ENCODE measurements at regions not wholly inside any gene's neighbourhood (a gene's known extent, or its start where the extent isn't known, plus 50 kb on each side); places are given as distances from the start of the nearest gene placed in this dataset.

- Histone ChIP-seq H3K27ac (no peak overlapping the region), H3K27me3 (no peaks in the 10 kb centered on the region), H3K9me3 (no peaks in the 10 kb centered on the region), H3K9ac (ENCODE audit: low read depth in 2 of 2, low read length in 2 of 2) (no peak overlapping the region), H3K36me3 (no peaks in the 10 kb centered on the region), H3K4me1 (no peaks in the 10 kb centered on the region), H3K4me3 (no peak overlapping the region)
- TF ChIP-seq, protein P1, sequence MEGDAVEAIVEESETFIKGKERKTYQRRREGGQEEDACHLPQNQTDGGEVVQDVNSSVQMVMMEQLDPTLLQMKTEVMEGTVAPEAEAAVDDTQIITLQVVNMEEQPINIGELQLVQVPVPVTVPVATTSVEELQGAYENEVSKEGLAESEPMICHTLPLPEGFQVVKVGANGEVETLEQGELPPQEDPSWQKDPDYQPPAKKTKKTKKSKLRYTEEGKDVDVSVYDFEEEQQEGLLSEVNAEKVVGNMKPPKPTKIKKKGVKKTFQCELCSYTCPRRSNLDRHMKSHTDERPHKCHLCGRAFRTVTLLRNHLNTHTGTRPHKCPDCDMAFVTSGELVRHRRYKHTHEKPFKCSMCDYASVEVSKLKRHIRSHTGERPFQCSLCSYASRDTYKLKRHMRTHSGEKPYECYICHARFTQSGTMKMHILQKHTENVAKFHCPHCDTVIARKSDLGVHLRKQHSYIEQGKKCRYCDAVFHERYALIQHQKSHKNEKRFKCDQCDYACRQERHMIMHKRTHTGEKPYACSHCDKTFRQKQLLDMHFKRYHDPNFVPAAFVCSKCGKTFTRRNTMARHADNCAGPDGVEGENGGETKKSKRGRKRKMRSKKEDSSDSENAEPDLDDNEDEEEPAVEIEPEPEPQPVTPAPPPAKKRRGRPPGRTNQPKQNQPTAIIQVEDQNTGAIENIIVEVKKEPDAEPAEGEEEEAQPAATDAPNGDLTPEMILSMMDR (IDR thresholded peaks at IDR 0.05), result no peak
- intact Hi-C loops (cut with DNase I), result no loop called here
- DNase-seq, result no peak
Measured at GRCh38 chr14:98114946-98115345, 1157.1 kb downstream of the BCL11B start.

GRCh38 chr14:98118749-98119148, 1153.2 kb downstream of the BCL11B start:
- intact Hi-C loops (cut with DNase I), result no loop called here
- DNase-seq, result no peak
- no peaks in the 10 kb centered on the region for H3K4me1 ChIP-seq

GRCh38 chr14:98119739-98120138, 1152.3 kb downstream of the BCL11B start:
- Histone ChIP-seq H3K4me1 (no peaks in the 10 kb centered on the region), H3K9me3 (no peaks in the 10 kb centered on the region), H3K36me3 (no peaks in the 10 kb centered on the region), H3K27me3 (no peaks in the 10 kb centered on the region), H3K9ac (ENCODE audit: low read depth in 2 of 2, low read length in 2 of 2) (no peak overlapping the region), H3K27ac (no peak overlapping the region), H3K4me3 (no peak overlapping the region)
- DNase-seq, result no peak
- intact Hi-C loops (cut with DNase I), result no loop called here
- TF ChIP-seq, protein P1 (IDR thresholded peaks at IDR 0.05), result no peak

More at GRCh38 chr14:98118749-98119148, 1153.2 kb downstream of the BCL11B start:
- Histone ChIP-seq H3K36me3 (no peaks in the 10 kb centered on the region), H3K4me3 (no peak overlapping the region), H3K9me3 (no peaks in the 10 kb centered on the region), H3K27me3 (no peaks in the 10 kb centered on the region), H3K9ac (ENCODE audit: low read depth in 2 of 2, low read length in 2 of 2) (no peak overlapping the region), H3K27ac (no peak overlapping the region)
- TF ChIP-seq, protein P1 (IDR thresholded peaks at IDR 0.05), result no peak

DNA sequence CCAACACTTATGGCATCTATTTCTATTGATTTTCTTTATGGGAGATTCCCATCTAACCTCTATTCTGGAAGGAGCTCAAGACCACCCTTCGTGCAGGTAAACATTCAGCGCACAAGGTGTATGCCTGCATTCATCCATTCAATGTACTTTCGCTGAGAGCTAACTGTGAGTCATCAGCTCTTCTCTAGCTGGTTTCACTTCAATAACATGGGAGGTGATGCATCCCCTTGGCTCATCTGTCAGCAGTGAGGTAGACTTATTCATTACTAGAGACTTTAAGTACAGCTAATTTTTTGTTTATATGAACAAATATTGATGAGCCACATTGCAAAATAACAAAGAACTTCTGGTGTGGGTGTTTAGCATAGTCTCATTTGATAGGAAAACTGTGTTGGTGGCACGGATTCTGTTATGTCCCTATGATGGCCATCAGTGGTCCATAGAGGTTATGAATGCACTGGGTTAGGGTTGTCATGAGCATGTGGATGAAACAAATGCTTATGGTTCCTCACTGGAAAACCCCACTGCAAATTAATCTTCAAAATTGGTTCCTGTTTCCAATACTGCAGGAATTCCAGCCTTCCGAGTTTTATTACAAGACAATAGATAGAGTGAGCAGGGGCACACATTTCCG, 1151.0 kb downstream of the BCL11B start:
- intact Hi-C loops (cut with DNase I), result no loop called here
- Histone ChIP-seq H3K27me3 (no peaks in the 10 kb centered on the region), H3K9ac (ENCODE audit: low read depth in 2 of 2, low read length in 2 of 2) (no peak overlapping the region), H3K4me1 (no peaks in the 10 kb centered on the region), H3K4me3 (no peak overlapping the region), H3K36me3 (no peaks in the 10 kb centered on the region), H3K9me3 (no peaks in the 10 kb centered on the region), H3K27ac (no peak overlapping the region)
- no peak for DNase-seq
- TF ChIP-seq, protein P1 (IDR thresholded peaks at IDR 0.05), result no peak

- Histone ChIP-seq H3K36me3 (no peaks in the 10 kb centered on the region), H3K27ac (no peak overlapping the region), H3K9me3 (no peaks in the 10 kb centered on the region), H3K9ac (ENCODE audit: low read depth in 2 of 2, low read length in 2 of 2) (no peak overlapping the region), H3K27me3 (no peaks in the 10 kb centered on the region), H3K4me1 (no peaks in the 10 kb centered on the region), H3K4me3 (no peak overlapping the region)
- intact Hi-C loops (cut with DNase I), result no loop called here
- DNase-seq, result no peak
- TF ChIP-seq, protein P1 (IDR thresholded peaks at IDR 0.05), result no peak
Measured at GRCh38 chr14:98122527-98122926, 1149.5 kb downstream of the BCL11B start.

All from colonic mucosa (tissue), 4 donors.